ENCODE measurements at regions not wholly inside any gene's neighbourhood (a gene's known extent, or its start where the extent isn't known, plus 50 kb on each side); places are given as distances from the start of the nearest gene placed in this dataset.

GRCh38 chr6:22821664-22822320 lies 252.4 kb downstream of the HDGFL1 start:
- DNase-seq: no peak

- DNase-seq: no peak
Observed at GRCh38 chr6:22825210-22825609, 255.8 kb downstream of the HDGFL1 start.

GRCh38 chr6:22826961-22827360 lies 257.6 kb downstream of the HDGFL1 start:
- no peak for DNase-seq

- no peak for DNase-seq
Observed at GRCh38 chr6:22827760-22828159, 258.4 kb downstream of the HDGFL1 start.

GRCh38 chr6:22828179-22829062 lies 259.1 kb downstream of the HDGFL1 start:
- DNase-seq: peak; percentile 32

- DNase-seq: no peak
Observed at GRCh38 chr6:22829070-22829469, 259.7 kb downstream of the HDGFL1 start.

GRCh38 chr6:22830463-22830862 lies 261.1 kb downstream of the HDGFL1 start:
- DNase-seq: no peak

- no peak for DNase-seq
Observed at GRCh38 chr6:22833191-22833590, 263.8 kb downstream of the HDGFL1 start.

- no peak for DNase-seq
Observed at GRCh38 chr6:22838345-22838744, 269.0 kb downstream of the HDGFL1 start.

GRCh38 chr6:22845467-22845866 lies 276.1 kb downstream of the HDGFL1 start:
- DNase-seq: no peak

- DNase-seq: no peak
Observed at GRCh38 chr6:22848121-22848520, 278.8 kb downstream of the HDGFL1 start.

GRCh38 chr6:22849921-22850320 lies 280.6 kb downstream of the HDGFL1 start:
- no peak for DNase-seq

GRCh38 chr6:22852101-22852500 lies 282.7 kb downstream of the HDGFL1 start:
- DNase-seq: no peak

GRCh38 chr6:22873513-22874136 lies 304.3 kb downstream of the HDGFL1 start:
- no peak for DNase-seq

- no peak for DNase-seq
Observed at GRCh38 chr6:22875845-22876244, 306.5 kb downstream of the HDGFL1 start.

- DNase-seq: no peak
Observed at GRCh38 chr6:22878324-22878701, 308.9 kb downstream of the HDGFL1 start.

- no peak for DNase-seq
Observed at GRCh38 chr6:22878706-22879105, 309.3 kb downstream of the HDGFL1 start.

- no peak for DNase-seq
Observed at GRCh38 chr6:22880686-22881433, 311.5 kb downstream of the HDGFL1 start.

GRCh38 chr6:22882581-22882980 lies 313.2 kb downstream of the HDGFL1 start:
- no peak for DNase-seq

- no peak for DNase-seq
Observed at GRCh38 chr6:22883061-22883717, 313.8 kb downstream of the HDGFL1 start.

GRCh38 chr6:22884456-22884855 lies 315.1 kb downstream of the HDGFL1 start:
- no peak for DNase-seq
